ENCODE measurements at regions not wholly inside any gene's neighbourhood (a gene's known extent, or its start where the extent isn't known, plus 50 kb on each side); places are given as distances from the start of the nearest gene placed in this dataset.

DNA sequence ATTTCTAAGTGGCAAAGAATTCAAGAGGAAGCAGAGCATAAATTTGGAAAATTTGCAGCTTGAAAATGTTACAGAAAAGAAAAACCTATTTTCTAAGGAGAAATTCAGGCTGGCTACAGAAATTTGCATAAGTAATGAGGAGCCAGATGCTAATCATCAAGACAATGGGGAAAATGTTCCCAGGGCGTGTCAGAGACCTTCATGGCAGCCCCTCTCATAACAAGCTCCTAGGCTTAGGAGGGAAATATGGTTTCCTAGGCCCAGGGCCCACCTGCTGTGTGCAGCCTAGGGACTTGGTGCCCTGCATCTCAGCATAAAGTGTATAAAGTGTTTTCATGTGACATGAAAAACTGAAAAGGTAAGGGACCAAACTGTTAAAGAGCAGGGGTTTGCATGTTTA lies 1796.3 kb upstream of the FLRT2 start:
- H2BK120ac ChIP-seq (ENCODE audit: insufficient read depth, low read length, poor library complexity): no peak overlapping the region
- H3K14ac ChIP-seq (ENCODE audit: low read length): no peak overlapping the region
- H3K4ac ChIP-seq (ENCODE audit: low read depth, low read length): no peak overlapping the region
- no peak overlapping the region for H3K9ac ChIP-seq (ENCODE audit: low read length)
- H3K23ac ChIP-seq (ENCODE audit: low read length): no peak overlapping the region
- H3K4me2 ChIP-seq (ENCODE audit: low read length): no peak overlapping the region
- H4K8ac ChIP-seq (ENCODE audit: low read depth, low read length): no peak overlapping the region
- no peak overlapping the region for H2AFZ ChIP-seq (ENCODE audit: insufficient read depth, low read length, poor library complexity)
- H3K4me1 ChIP-seq (ENCODE audit: control insufficient read depth in 1 of 2, insufficient read depth in 2 of 2, low read length in 2 of 2): no peaks in the 10 kb centered on the region
- H2BK5ac ChIP-seq (ENCODE audit: low read depth, low read length, poor library complexity): no peak overlapping the region
- no peak overlapping the region for H3K18ac ChIP-seq (ENCODE audit: low read length)
- WGBS (ENCODE audit: extremely low coverage, insufficient coverage, insufficient read length): no CpG with 5 or more reads among the region's 1 CpG
- no peak for DNase-seq
- no peaks in the 10 kb centered on the region for H3K79me1 ChIP-seq (ENCODE audit: low read length)
- no peak overlapping the region for H3K27ac ChIP-seq (ENCODE audit: low read depth, low read length)
- no peak overlapping the region for H2AK5ac ChIP-seq (ENCODE audit: low read length)
- H3K9me3 ChIP-seq (ENCODE audit: insufficient read depth, low read depth, low read length): peaks cover 2% of the 10 kb centered on the region
- H4K91ac ChIP-seq (ENCODE audit: low read depth, low read length): no peak overlapping the region
- no peak overlapping the region for H3K4me3 ChIP-seq (ENCODE audit: low read depth, low read length)
- no peaks in the 10 kb centered on the region for H3K27me3 ChIP-seq (ENCODE audit: insufficient read depth, low read length)
- H4K12ac ChIP-seq (ENCODE audit: low read depth, low read length): no peak overlapping the region
- no peaks in the 10 kb centered on the region for H3K79me2 ChIP-seq (ENCODE audit: control insufficient read depth, insufficient read depth, low read length, poor library complexity)
- H2BK12ac ChIP-seq (ENCODE audit: low read length): no peak overlapping the region
- H3K36me3 ChIP-seq (ENCODE audit: control insufficient read depth in 1 of 2, insufficient read depth in 2 of 2, low read length in 2 of 2): no peaks in the 10 kb centered on the region

DNA sequence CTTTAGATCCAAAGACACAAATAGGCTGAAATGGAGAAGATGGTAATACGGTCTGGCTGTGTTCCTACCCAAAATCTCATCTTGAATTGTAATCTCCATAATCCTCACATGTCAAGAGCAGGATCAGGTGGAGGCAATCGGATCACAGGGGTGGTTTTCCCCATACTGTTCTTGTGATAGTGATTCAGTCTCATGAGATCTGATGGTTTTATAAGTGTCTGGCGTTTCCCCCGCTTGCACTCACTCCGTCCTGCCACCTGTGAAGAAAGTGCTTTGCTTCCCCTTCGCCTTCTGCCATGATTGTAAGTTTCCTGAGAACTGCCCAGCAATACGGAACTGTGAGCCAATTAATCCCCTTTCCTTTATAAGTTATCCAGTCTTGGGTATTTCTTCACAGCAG lies 1795.5 kb upstream of the FLRT2 start:
- no peak overlapping the region for H4K91ac ChIP-seq (ENCODE audit: low read depth, low read length)
- no peaks in the 10 kb centered on the region for H3K27me3 ChIP-seq (ENCODE audit: insufficient read depth, low read length)
- no peaks in the 10 kb centered on the region for H3K4me1 ChIP-seq (ENCODE audit: control insufficient read depth in 1 of 2, insufficient read depth in 2 of 2, low read length in 2 of 2)
- H3K14ac ChIP-seq (ENCODE audit: low read length): no peak overlapping the region
- no peaks in the 10 kb centered on the region for H3K36me3 ChIP-seq (ENCODE audit: control insufficient read depth in 1 of 2, insufficient read depth in 2 of 2, low read length in 2 of 2)
- H2AFZ ChIP-seq (ENCODE audit: insufficient read depth, low read length, poor library complexity): no peak overlapping the region
- H3K9ac ChIP-seq (ENCODE audit: low read length): no peak overlapping the region
- H3K79me2 ChIP-seq (ENCODE audit: control insufficient read depth, insufficient read depth, low read length, poor library complexity): no peaks in the 10 kb centered on the region
- DNase-seq: no peak
- peaks cover 2% of the 10 kb centered on the region for H3K9me3 ChIP-seq (ENCODE audit: insufficient read depth, low read depth, low read length)
- no peak overlapping the region for H2BK12ac ChIP-seq (ENCODE audit: low read length)
- WGBS (ENCODE audit: extremely low coverage, insufficient coverage, insufficient read length): no CpG with 5 or more reads among the region's 7 CpGs
- no peak overlapping the region for H3K4me2 ChIP-seq (ENCODE audit: low read length)
- H3K18ac ChIP-seq (ENCODE audit: low read length): no peak overlapping the region
- no peak overlapping the region for H2BK120ac ChIP-seq (ENCODE audit: insufficient read depth, low read length, poor library complexity)
- no peaks in the 10 kb centered on the region for H3K79me1 ChIP-seq (ENCODE audit: low read length)
- H4K8ac ChIP-seq (ENCODE audit: low read depth, low read length): no peak overlapping the region
- H2BK5ac ChIP-seq (ENCODE audit: low read depth, low read length, poor library complexity): no peak overlapping the region
- H3K4ac ChIP-seq (ENCODE audit: low read depth, low read length): no peak overlapping the region
- no peak overlapping the region for H3K23ac ChIP-seq (ENCODE audit: low read length)
- no peak overlapping the region for H4K12ac ChIP-seq (ENCODE audit: low read depth, low read length)
- no peak overlapping the region for H3K27ac ChIP-seq (ENCODE audit: low read depth, low read length)
- no peak overlapping the region for H3K4me3 ChIP-seq (ENCODE audit: low read depth, low read length)
- no peak overlapping the region for H2AK5ac ChIP-seq (ENCODE audit: low read length)

DNA sequence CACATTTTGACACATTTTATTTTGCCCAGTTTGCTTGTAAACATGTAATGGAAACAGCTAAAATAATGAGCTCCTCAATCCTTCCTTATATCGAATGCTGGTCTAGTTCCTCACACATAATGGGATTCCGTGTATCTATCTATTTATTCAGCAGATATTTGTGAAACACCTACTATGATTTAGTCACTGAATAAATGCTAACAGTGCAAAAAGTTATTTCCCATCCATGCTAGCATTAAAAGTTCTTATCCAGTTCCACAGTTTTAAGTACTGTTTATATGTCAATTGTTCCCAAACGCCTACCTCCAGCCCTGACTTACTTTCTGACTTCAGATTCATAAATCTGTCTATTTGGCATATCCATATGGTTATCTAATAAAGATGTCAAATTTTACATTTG lies 1788.7 kb upstream of the FLRT2 start:
- H2BK120ac ChIP-seq (ENCODE audit: insufficient read depth, low read length, poor library complexity): no peak overlapping the region

GRCh38 chr14:83744224-83744623 lies 1785.7 kb upstream of the FLRT2 start:
- Histone ChIP-seq H3K9me3 (ENCODE audit: insufficient read depth, low read depth, low read length) (no peaks in the 10 kb centered on the region), H3K36me3 (ENCODE audit: control insufficient read depth in 1 of 2, insufficient read depth in 2 of 2, low read length in 2 of 2) (no peaks in the 10 kb centered on the region), H3K79me1 (ENCODE audit: low read length) (no peaks in the 10 kb centered on the region), H2BK5ac (ENCODE audit: low read depth, low read length, poor library complexity) (no peak overlapping the region), H3K4me2 (ENCODE audit: low read length) (no peak overlapping the region), H3K18ac (ENCODE audit: low read length) (no peak overlapping the region), H3K79me2 (ENCODE audit: control insufficient read depth, insufficient read depth, low read length, poor library complexity) (no peaks in the 10 kb centered on the region), H2AFZ (ENCODE audit: insufficient read depth, low read length, poor library complexity) (no peak overlapping the region), H2BK12ac (ENCODE audit: low read length) (no peak overlapping the region), H3K14ac (ENCODE audit: low read length) (no peak overlapping the region), H3K23ac (ENCODE audit: low read length) (no peak overlapping the region), H4K12ac (ENCODE audit: low read depth, low read length) (no peak overlapping the region), H3K4me3 (ENCODE audit: low read depth, low read length) (no peak overlapping the region), H3K4me1 (ENCODE audit: control insufficient read depth in 1 of 2, insufficient read depth in 2 of 2, low read length in 2 of 2) (no peaks in the 10 kb centered on the region), H2AK5ac (ENCODE audit: low read length) (no peak overlapping the region), H4K91ac (ENCODE audit: low read depth, low read length) (no peak overlapping the region), H4K8ac (ENCODE audit: low read depth, low read length) (no peak overlapping the region), H3K4ac (ENCODE audit: low read depth, low read length) (no peak overlapping the region), H3K27ac (ENCODE audit: low read depth, low read length) (no peak overlapping the region), H3K9ac (ENCODE audit: low read length) (no peak overlapping the region), H2BK120ac (ENCODE audit: insufficient read depth, low read length, poor library complexity) (no peak overlapping the region), H3K27me3 (ENCODE audit: insufficient read depth, low read length) (no peaks in the 10 kb centered on the region)
- DNase-seq: no peak
- no CpG with 5 or more reads among the region's 1 CpG for WGBS (ENCODE audit: extremely low coverage, insufficient coverage, insufficient read length)

More for the DNA sequence above, 1788.7 kb upstream of the FLRT2 start:
- Histone ChIP-seq H4K12ac (ENCODE audit: low read depth, low read length) (no peak overlapping the region), H3K36me3 (ENCODE audit: control insufficient read depth in 1 of 2, insufficient read depth in 2 of 2, low read length in 2 of 2) (no peaks in the 10 kb centered on the region), H3K4ac (ENCODE audit: low read depth, low read length) (no peak overlapping the region), H3K4me3 (ENCODE audit: low read depth, low read length) (no peak overlapping the region), H3K9me3 (ENCODE audit: insufficient read depth, low read depth, low read length) (no peaks in the 10 kb centered on the region), H2BK12ac (ENCODE audit: low read length) (no peak overlapping the region), H3K79me1 (ENCODE audit: low read length) (no peaks in the 10 kb centered on the region), H2AK5ac (ENCODE audit: low read length) (no peak overlapping the region), H3K18ac (ENCODE audit: low read length) (no peak overlapping the region), H3K4me2 (ENCODE audit: low read length) (no peak overlapping the region), H3K4me1 (ENCODE audit: control insufficient read depth in 1 of 2, insufficient read depth in 2 of 2, low read length in 2 of 2) (no peaks in the 10 kb centered on the region), H3K27ac (ENCODE audit: low read depth, low read length) (no peak overlapping the region), H2AFZ (ENCODE audit: insufficient read depth, low read length, poor library complexity) (no peak overlapping the region), H3K23ac (ENCODE audit: low read length) (no peak overlapping the region), H4K8ac (ENCODE audit: low read depth, low read length) (no peak overlapping the region), H3K27me3 (ENCODE audit: insufficient read depth, low read length) (no peaks in the 10 kb centered on the region), H3K9ac (ENCODE audit: low read length) (no peak overlapping the region), H2BK5ac (ENCODE audit: low read depth, low read length, poor library complexity) (no peak overlapping the region), H3K14ac (ENCODE audit: low read length) (no peak overlapping the region), H4K91ac (ENCODE audit: low read depth, low read length) (no peak overlapping the region), H3K79me2 (ENCODE audit: control insufficient read depth, insufficient read depth, low read length, poor library complexity) (no peaks in the 10 kb centered on the region)
- no CpG with 5 or more reads among the region's 3 CpGs for WGBS (ENCODE audit: extremely low coverage, insufficient coverage, insufficient read length)
- no peak for DNase-seq
